A549 (cell line): ENCODE measurements at regions not wholly inside any gene's neighbourhood (a gene's known extent, or its start where the extent isn't known, plus 50 kb on each side); places are given as distances from the start of the nearest gene placed in this dataset.

Source experiments
- ATAC-seq, 2 experiments: fragments of 200-7000 bp in 1 of 2; fragments of >200 bp in 1 of 2; cut with Nextera tagmentation in 1 of 2; cut with Tn5 transposase in 1 of 2; 3 replicates each; pipeline versions ENCODE4 v1.8.0 to v1.9.1; 2018 to 2020; ENCODE audit warnings: mild to moderate bottlenecking in 1 of 2, moderate library complexity in 1 of 2
- CTCF ChIA-PET: fragments of 300-600 bp; sonication (Branson Sonifier 250); formaldehyde crosslinking; extraction: SDS; loops from one replicate; lab custom pipeline; 2021; ENCODE audit warnings: antibody characterized with exemption, inconsistent platforms; lab: Yijun Ruan, JAX
- POLR2A ChIA-PET: fragments of 350-600 bp; formaldehyde crosslinking; extraction: SDS; loops from one replicate; lab custom pipeline; 2021; ENCODE audit warnings: antibody characterized with exemption, inconsistent platforms; lab: Yijun Ruan, JAX
- DNase-seq, 2 experiments: peaks; one replicate each; pipeline versions ENCODE4 v3.0.0 to v3.0.0-alpha.2; 2011 to 2016; ENCODE audit warnings: low read depth in 1 of 2, low spot score in 1 of 2
- FAIRE-seq: peaks from 2 replicates; lab custom pipeline; 2011; peaks lifted over from hg19 to GRCh38; lab: Jason Lieb, UNC
- H3K27ac ChIP-seq, 2 experiments: fragments of >200 bp; sonication (Bioruptor Twin); formaldehyde crosslinking; 3 replicates each; pipeline ENCODE4 v1.5.1; 2016 to 2017
- H3K4me1 ChIP-seq: fragments of >200 bp; sonication (Bioruptor Twin); formaldehyde crosslinking; 3 replicates; pipeline ENCODE4 v1.6.1; 2016
- H3K4me2 ChIP-seq: fragments of >200 bp; sonication (Bioruptor Twin); formaldehyde crosslinking; 3 replicates; pipeline ENCODE4 v1.6.1; 2016
- H3K4me3 ChIP-seq: fragments of >200 bp; sonication (Bioruptor Twin); formaldehyde crosslinking; 3 replicates; pipeline ENCODE4 v1.5.1; 2016
- H3K9me3 ChIP-seq: fragments of >200 bp; sonication (Bioruptor Twin); formaldehyde crosslinking; 3 replicates; pipeline ENCODE4 v1.6.1; 2016
- ATOH8 ChIP-seq: fragments of 250-450 bp; sonication (Bioruptor Pico); IDR thresholded peaks from 2 replicates; pipeline ENCODE4 v1.5.0; 2020; ENCODE audit warnings: low read depth, mild to moderate bottlenecking, moderate library complexity
- BHLHE40 ChIP-seq: IDR thresholded peaks from 2 replicates; pipeline ENCODE4 v1.6.1; 2012; ENCODE audit warnings: low read depth, low read length, inconsistent platforms
- CBX8 ChIP-seq: fragments of 200-600 bp; sonication (generic); IDR thresholded peaks from 2 replicates; pipeline ENCODE4 v1.6.1; 2016
- CHD2 ChIP-seq: fragments of 150-350 bp; IDR thresholded peaks from 2 replicates; pipeline ENCODE4 v1.6.1; 2014; ENCODE audit warnings: low read length; ENCODE audit not compliant: partially characterized antibody
- CTCF ChIP-seq: fragments of >200 bp; sonication (Bioruptor Twin); formaldehyde crosslinking; IDR thresholded peaks from 3 replicates; pipeline ENCODE4 v1.5.1; 2016
- EHF ChIP-seq: fragments of 250-450 bp; sonication (Bioruptor Pico); IDR thresholded peaks from 2 replicates; pipeline ENCODE4 v1.5.0; 2020; ENCODE audit warnings: mild to moderate bottlenecking
- ELK1 ChIP-seq: fragments of 150-350 bp; IDR thresholded peaks from 2 replicates; pipeline ENCODE4 v1.6.1; 2014; ENCODE audit warnings: low read depth, mild to moderate bottlenecking, low read length
- EP300 ChIP-seq, 2 experiments: fragments of >200 bp; sonication (Bioruptor Twin); formaldehyde crosslinking; IDR thresholded peaks; 2 replicates in 1 of 2; 3 replicates in 1 of 2; pipeline ENCODE4 v1.6.1; 2016 to 2017
- FOSL2 ChIP-seq, 2 experiments: fragments of 450-650 bp in 1 of 2; fragments of >200 bp in 1 of 2; sonication (Bioruptor Twin) in 1 of 2; formaldehyde crosslinking; IDR thresholded peaks; 2 replicates each; pipeline versions ENCODE4 v1.5.0 to v1.6.1; 2016 to 2020; ENCODE audit warnings: mild to moderate bottlenecking in 1 of 2, moderate library complexity in 1 of 2
- FOXS1 ChIP-seq: fragments of 250-450 bp; sonication (Bioruptor Pico); IDR thresholded peaks from 2 replicates; pipeline ENCODE4 v1.5.0; 2020; ENCODE audit warnings: mild to moderate bottlenecking, moderate library complexity
- HDAC2 ChIP-seq: fragments of 200-600 bp; sonication (generic); IDR thresholded peaks from 2 replicates; pipeline ENCODE4 v1.6.1; 2016
- HEYL ChIP-seq: fragments of 250-450 bp; sonication (Bioruptor Pico); IDR thresholded peaks from 2 replicates; pipeline ENCODE4 v1.8.0; 2021; ENCODE audit warnings: mild to moderate bottlenecking, moderate library complexity
- JUN ChIP-seq, 2 experiments: fragments of >200 bp; sonication (Bioruptor Twin); formaldehyde crosslinking; IDR thresholded peaks; 2 replicates in 1 of 2; 3 replicates in 1 of 2; pipeline ENCODE4 v1.6.1; 2016 to 2017
- KDM5A ChIP-seq: fragments of 200-600 bp; sonication (generic); IDR thresholded peaks from 2 replicates; pipeline ENCODE4 v1.6.1; 2016; ENCODE audit warnings: antibody characterized with exemption, mild to moderate bottlenecking
- MAX ChIP-seq: IDR thresholded peaks from 2 replicates; pipeline ENCODE4 v1.6.1; 2012
- MAZ ChIP-seq: fragments of 150-350 bp; IDR thresholded peaks from 2 replicates; pipeline ENCODE4 v1.6.1; 2014; ENCODE audit warnings: antibody characterized with exemption, low read depth, low read length, borderline replicate concordance
- MYC ChIP-seq: IDR thresholded peaks from 2 replicates; pipeline ENCODE4 v1.6.1; 2012; ENCODE audit warnings: mild to moderate bottlenecking, inconsistent platforms, low read length, improper control_type of control experiment, borderline replicate concordance
- NFE2L2 ChIP-seq: fragments of 150-350 bp; conservative IDR thresholded peaks from 2 replicates; pipeline ENCODE4 v1.6.1; 2014; ENCODE audit warnings: low read length
- NPAS2 ChIP-seq: fragments of 250-450 bp; sonication (Bioruptor Pico); IDR thresholded peaks from 2 replicates; pipeline ENCODE4 v1.8.0; 2022; ENCODE audit warnings: mild to moderate bottlenecking, moderate library complexity, borderline replicate concordance
- PBX3 ChIP-seq: IDR thresholded peaks from 2 replicates; pipeline ENCODE4 v1.6.1; 2012
- POLR2AphosphoS2 ChIP-seq: conservative IDR thresholded peaks from 2 replicates; pipeline ENCODE4 v1.6.1; 2012; ENCODE audit warnings: low read length, improper control_type of control experiment, inconsistent platforms
- RAD21 ChIP-seq, 2 experiments: fragments of >200 bp in 1 of 2; sonication (Bioruptor Twin) in 1 of 2; formaldehyde crosslinking in 1 of 2; IDR thresholded peaks in 1 of 2; conservative IDR thresholded peaks in 1 of 2; 2 replicates in 1 of 2; 3 replicates in 1 of 2; pipeline ENCODE4 v1.6.1; 2012 to 2018; ENCODE audit warnings: inconsistent platforms in 1 of 2
- RFX5 ChIP-seq: fragments of 450-650 bp; IDR thresholded peaks from 2 replicates; pipeline ENCODE4 v1.7.1; 2014; ENCODE audit warnings: antibody characterized with exemption, mild to moderate bottlenecking, moderate library complexity
- SREBF2 ChIP-seq: fragments of 450-650 bp; IDR thresholded peaks from 2 replicates; pipeline ENCODE4 v1.6.1; 2014; ENCODE audit warnings: mild to moderate bottlenecking, moderate library complexity
- TP53 ChIP-seq: fragments of 250-450 bp; sonication (Bioruptor Pico); IDR thresholded peaks from 2 replicates; pipeline ENCODE4 v1.5.0; 2021; ENCODE audit warnings: mild to moderate bottlenecking, moderate library complexity
- USF2 ChIP-seq: fragments of 450-650 bp; IDR thresholded peaks from 2 replicates; pipeline ENCODE4 v1.6.1; 2014; ENCODE audit warnings: antibody characterized with exemption
- ZNF302 ChIP-seq: fragments of 250-450 bp; sonication (Bioruptor Pico); IDR thresholded peaks from 2 replicates; pipeline ENCODE4 v1.9.0; 2021; ENCODE audit warnings: inconsistent platforms, mild to moderate bottlenecking, moderate library complexity
- WGBS: methylation state at CpG from one replicate; pipeline ENCODE4 v1.1.6; 2017; ENCODE audit errors: missing lambda C conversion rate; 5-methylcytosine and 5-hydroxymethylcytosine counted together

- WGBS: 35% methylated on average over 4 of the region's 4 CpGs
- ChIA-PET CTCF (no interaction called here), POLR2A (no interaction called here)
- Histone ChIP-seq H3K4me1 (no peaks in the 10 kb centered on the region), H3K4me2 (no peak overlapping the region), H3K9me3 (no peaks in the 10 kb centered on the region), H3K27ac (no peak overlapping the region), H3K4me3 (no peak overlapping the region)
- no peak for DNase-seq
- TF ChIP-seq RAD21 (conservative IDR thresholded peaks at IDR 0.05 in 1 of 2, IDR thresholded peaks at IDR 0.05 in 1 of 2): no peak
- no peak for TF ChIP-seq POLR2AphosphoS2
- FAIRE-seq: no peak
- ATAC-seq: no peak
Observed at GRCh38 chr13:62910541-62911060, 1495.0 kb upstream of the PCDH20 start.

- no peak overlapping the region for H3K27ac ChIP-seq
- DNase-seq (no peak), ATAC-seq (no peak), FAIRE-seq (no peak)
- no peaks in the 10 kb centered on the region for H3K9me3 ChIP-seq
- no peak overlapping the region for H3K4me2 ChIP-seq
- TF ChIP-seq JUN (IDR thresholded peaks at IDR 0.05) (no peak), NFE2L2 (no peak), POLR2AphosphoS2 (no peak), MAX (no peak), RFX5 (no peak), ELK1 (no peak), MAZ (no peak), TP53 (CRISPR knock-in tag) (no peak), ZNF302 (CRISPR knock-in tag) (no peak), MYC (no peak), FOXS1 (CRISPR knock-in tag) (no peak), ATOH8 (CRISPR knock-in tag) (no peak), EHF (CRISPR knock-in tag) (no peak), EP300 (IDR thresholded peaks at IDR 0.05) (no peak), FOSL2 (IDR thresholded peaks at IDR 0.05) (no peak), FOSL2 (CRISPR knock-in tag; IDR thresholded peaks at IDR 0.05) (no peak)
- ChIA-PET CTCF (no interaction called here), POLR2A (no interaction called here)
- H3K4me1 ChIP-seq: no peaks in the 10 kb centered on the region
- H3K4me3 ChIP-seq: no peak overlapping the region
- 49% methylated on average over 3 of the region's 3 CpGs for WGBS
Observed at GRCh38 chr13:62908321-62908720, 1492.7 kb upstream of the PCDH20 start.

GRCh38 chr13:62906896-62907295 is 1491.2 kb upstream of the PCDH20 start:
- no peak for FAIRE-seq
- no peak for ATAC-seq
- ChIA-PET CTCF (no interaction called here), POLR2A (no interaction called here)
- Histone ChIP-seq H3K4me2 (no peak overlapping the region), H3K4me3 (no peak overlapping the region), H3K27ac (no peak overlapping the region), H3K9me3 (no peaks in the 10 kb centered on the region), H3K4me1 (no peaks in the 10 kb centered on the region)
- no peak for DNase-seq
- TF ChIP-seq PBX3 (no peak), BHLHE40 (no peak), HDAC2 (no peak), ELK1 (no peak), CHD2 (no peak), NPAS2 (CRISPR knock-in tag) (no peak), HEYL (CRISPR knock-in tag) (no peak), CTCF (no peak), KDM5A (no peak), CBX8 (no peak), ATOH8 (CRISPR knock-in tag) (no peak), SREBF2 (no peak), FOXS1 (CRISPR knock-in tag) (no peak), USF2 (no peak), NFE2L2 (no peak)
